ENCODE measurements at regions not wholly inside any gene's neighbourhood (a gene's known extent, or its start where the extent isn't known, plus 50 kb on each side); places are given as distances from the start of the nearest gene placed in this dataset.

GRCh38 chr4:133972586-133972985 lies 229.0 kb downstream of the PABPC4L start:
- no CpG with 5 or more reads among the region's 2 CpGs for whole genome bisulfite sequencing (ENCODE audit: insufficient coverage)

GRCh38 chr4:133969202-133969848 lies 232.3 kb downstream of the PABPC4L start:
- Histone ChIP-seq H3K27ac (ENCODE audit: low read length) (no peak overlapping the region), H3K4me3 (ENCODE audit: low read length) (no peak overlapping the region), H3K4me1 (ENCODE audit: control insufficient read depth, insufficient read depth, low read length) (no peaks in the 10 kb centered on the region), H3K9me3 (replicated peaks; ENCODE audit: control insufficient read depth, low read depth, low read length) (no peaks in the 10 kb centered on the region), H3K27me3 (ENCODE audit: control insufficient read depth, insufficient read depth, low read length) (no peaks in the 10 kb centered on the region), H3K36me3 (ENCODE audit: control insufficient read depth, insufficient read depth, low read length) (no peaks in the 10 kb centered on the region)
- 52% methylated on average over 4 of the region's 4 CpGs for WGBS (ENCODE audit: insufficient coverage)
- DNase-seq: peak; percentile 46

More at GRCh38 chr4:133972586-133972985, 229.0 kb downstream of the PABPC4L start:
- Histone ChIP-seq H3K9me3 (replicated peaks; ENCODE audit: control insufficient read depth, low read depth, low read length) (no peaks in the 10 kb centered on the region), H3K4me3 (ENCODE audit: low read length) (no peak overlapping the region), H3K4me1 (ENCODE audit: control insufficient read depth, insufficient read depth, low read length) (no peaks in the 10 kb centered on the region), H3K27me3 (ENCODE audit: control insufficient read depth, insufficient read depth, low read length) (no peaks in the 10 kb centered on the region), H3K27ac (ENCODE audit: low read length) (no peak overlapping the region), H3K36me3 (ENCODE audit: control insufficient read depth, insufficient read depth, low read length) (no peaks in the 10 kb centered on the region)
- DNase-seq: no peak

DNA sequence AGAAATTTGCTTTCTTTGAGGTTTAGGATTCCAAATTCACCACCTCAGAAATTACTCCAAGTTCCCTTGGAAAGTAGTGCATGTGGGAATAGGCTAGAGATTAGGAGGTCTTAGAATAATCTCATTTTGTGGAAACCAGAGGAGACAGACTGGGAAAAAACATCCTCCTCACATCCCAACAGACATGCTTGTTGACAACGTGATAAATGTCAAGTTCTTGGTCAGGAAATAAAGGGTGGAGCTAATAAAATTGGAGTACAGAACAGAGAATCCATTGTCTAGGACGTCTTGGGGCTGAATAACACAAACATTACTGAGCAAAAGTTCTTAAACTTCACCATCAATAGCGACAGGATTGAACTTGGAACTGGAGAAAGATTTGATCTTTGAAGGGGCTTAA lies 233.4 kb downstream of the PABPC4L start:
- no peak overlapping the region for H3K27ac ChIP-seq (ENCODE audit: low read length)
- peak; percentile 1 for DNase-seq
- H3K36me3 ChIP-seq (ENCODE audit: control insufficient read depth, insufficient read depth, low read length): no peaks in the 10 kb centered on the region
- no peaks in the 10 kb centered on the region for H3K4me1 ChIP-seq (ENCODE audit: control insufficient read depth, insufficient read depth, low read length)
- no CpG with 5 or more reads among the region's 3 CpGs for WGBS (ENCODE audit: insufficient coverage)
- H3K27me3 ChIP-seq (ENCODE audit: control insufficient read depth, insufficient read depth, low read length): no peaks in the 10 kb centered on the region
- H3K4me3 ChIP-seq (ENCODE audit: low read length): no peak overlapping the region
- no peaks in the 10 kb centered on the region for H3K9me3 ChIP-seq (replicated peaks; ENCODE audit: control insufficient read depth, low read depth, low read length)

DNA sequence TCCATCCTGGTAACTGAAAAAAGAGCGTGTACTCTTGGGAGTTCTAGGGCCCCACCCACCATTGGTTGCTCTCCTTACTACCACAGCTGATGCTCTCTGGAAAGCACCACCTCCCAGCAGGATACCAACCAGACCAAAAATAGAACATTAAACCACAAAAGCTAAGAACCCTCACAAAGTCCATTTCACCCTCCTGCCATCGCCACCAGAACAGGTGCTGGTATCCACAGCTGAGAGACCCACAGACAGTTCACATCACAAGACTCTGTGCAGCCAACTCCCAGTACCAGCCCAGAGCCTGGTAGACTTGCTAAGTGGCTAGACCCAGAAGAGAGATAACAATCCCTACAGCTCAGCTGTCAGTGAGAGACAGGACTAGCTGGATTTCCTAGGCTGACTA lies 240.6 kb downstream of the PABPC4L start:
- 71% methylated on average over 1 of the region's 2 CpGs for WGBS (ENCODE audit: insufficient coverage)

DNA sequence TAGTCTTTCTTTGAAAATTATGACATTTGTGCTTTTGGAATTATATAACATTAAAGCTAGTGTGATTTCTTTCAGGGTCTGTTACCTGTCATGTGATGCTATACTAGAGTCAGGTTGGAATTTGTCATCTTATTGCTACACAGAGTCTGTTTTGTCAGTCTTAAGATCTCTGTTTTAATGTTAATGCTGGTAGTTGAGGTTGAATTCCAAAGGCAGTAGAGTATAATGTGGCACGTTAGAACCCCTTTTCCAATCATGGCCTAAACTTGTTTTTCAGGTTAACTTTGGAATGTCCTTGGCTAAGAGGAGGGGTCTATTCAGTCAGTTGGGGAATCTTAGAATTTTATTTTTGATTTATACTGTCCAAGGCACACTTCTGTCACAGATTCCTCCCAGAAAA lies 258.5 kb downstream of the PABPC4L start:
- Histone ChIP-seq H3K9me3 (replicated peaks; ENCODE audit: control insufficient read depth, low read depth, low read length) (no peaks in the 10 kb centered on the region), H3K4me1 (ENCODE audit: control insufficient read depth, insufficient read depth, low read length) (no peaks in the 10 kb centered on the region), H3K27ac (ENCODE audit: low read length) (no peak overlapping the region), H3K36me3 (ENCODE audit: control insufficient read depth, insufficient read depth, low read length) (no peaks in the 10 kb centered on the region), H3K4me3 (ENCODE audit: low read length) (no peak overlapping the region), H3K27me3 (ENCODE audit: control insufficient read depth, insufficient read depth, low read length) (no peaks in the 10 kb centered on the region)
- WGBS (ENCODE audit: insufficient coverage): no CpG with 5 or more reads among the region's 1 CpG
- no peak for DNase-seq

More for the DNA sequence above, 240.6 kb downstream of the PABPC4L start:
- Histone ChIP-seq H3K4me3 (ENCODE audit: low read length) (no peak overlapping the region), H3K27ac (ENCODE audit: low read length) (no peak overlapping the region), H3K36me3 (ENCODE audit: control insufficient read depth, insufficient read depth, low read length) (no peaks in the 10 kb centered on the region), H3K9me3 (replicated peaks; ENCODE audit: control insufficient read depth, low read depth, low read length) (no peaks in the 10 kb centered on the region), H3K27me3 (ENCODE audit: control insufficient read depth, insufficient read depth, low read length) (no peaks in the 10 kb centered on the region), H3K4me1 (ENCODE audit: control insufficient read depth, insufficient read depth, low read length) (no peaks in the 10 kb centered on the region)
- DNase-seq: no peak

GRCh38 chr4:133938061-133938460 lies 263.5 kb downstream of the PABPC4L start:
- no peaks in the 10 kb centered on the region for H3K36me3 ChIP-seq (ENCODE audit: control insufficient read depth, insufficient read depth, low read length)
- H3K27me3 ChIP-seq (ENCODE audit: control insufficient read depth, insufficient read depth, low read length): no peaks in the 10 kb centered on the region
- no peaks in the 10 kb centered on the region for H3K9me3 ChIP-seq (replicated peaks; ENCODE audit: control insufficient read depth, low read depth, low read length)
- DNase-seq: peak; percentile 36
- no peak overlapping the region for H3K27ac ChIP-seq (ENCODE audit: low read length)
- no peak overlapping the region for H3K4me3 ChIP-seq (ENCODE audit: low read length)
- H3K4me1 ChIP-seq (ENCODE audit: control insufficient read depth, insufficient read depth, low read length): no peaks in the 10 kb centered on the region

- Histone ChIP-seq H3K36me3 (ENCODE audit: control insufficient read depth, insufficient read depth, low read length) (no peaks in the 10 kb centered on the region), H3K4me1 (ENCODE audit: control insufficient read depth, insufficient read depth, low read length) (no peaks in the 10 kb centered on the region), H3K27ac (ENCODE audit: low read length) (no peak overlapping the region), H3K4me3 (ENCODE audit: low read length) (no peak overlapping the region), H3K9me3 (replicated peaks; ENCODE audit: control insufficient read depth, low read depth, low read length) (no peaks in the 10 kb centered on the region), H3K27me3 (ENCODE audit: control insufficient read depth, insufficient read depth, low read length) (no peaks in the 10 kb centered on the region)
- DNase-seq: no peak
- WGBS (ENCODE audit: insufficient coverage): no CpG with 5 or more reads among the region's 1 CpG
Observed at GRCh38 chr4:133929531-133930239, 271.9 kb downstream of the PABPC4L start.

- no peak for DNase-seq
- Histone ChIP-seq H3K27me3 (ENCODE audit: control insufficient read depth, insufficient read depth, low read length) (no peaks in the 10 kb centered on the region), H3K4me3 (ENCODE audit: low read length) (no peak overlapping the region), H3K36me3 (ENCODE audit: control insufficient read depth, insufficient read depth, low read length) (no peaks in the 10 kb centered on the region), H3K4me1 (ENCODE audit: control insufficient read depth, insufficient read depth, low read length) (no peaks in the 10 kb centered on the region), H3K27ac (ENCODE audit: low read length) (no peak overlapping the region), H3K9me3 (replicated peaks; ENCODE audit: control insufficient read depth, low read depth, low read length) (no peaks in the 10 kb centered on the region)
- WGBS (ENCODE audit: insufficient coverage): no CpG with 5 or more reads among the region's 8 CpGs
Observed at GRCh38 chr4:133921280-133922195, 280.1 kb downstream of the PABPC4L start.

GRCh38 chr4:133920236-133920635 lies 281.4 kb downstream of the PABPC4L start:
- Histone ChIP-seq H3K4me3 (ENCODE audit: low read length) (no peak overlapping the region), H3K9me3 (replicated peaks; ENCODE audit: control insufficient read depth, low read depth, low read length) (no peaks in the 10 kb centered on the region), H3K27me3 (ENCODE audit: control insufficient read depth, insufficient read depth, low read length) (no peaks in the 10 kb centered on the region), H3K36me3 (ENCODE audit: control insufficient read depth, insufficient read depth, low read length) (no peaks in the 10 kb centered on the region), H3K27ac (ENCODE audit: low read length) (no peak overlapping the region), H3K4me1 (ENCODE audit: control insufficient read depth, insufficient read depth, low read length) (no peaks in the 10 kb centered on the region)
- DNase-seq: no peak
- WGBS (ENCODE audit: insufficient coverage): no CpG with 5 or more reads among the region's 2 CpGs

DNA sequence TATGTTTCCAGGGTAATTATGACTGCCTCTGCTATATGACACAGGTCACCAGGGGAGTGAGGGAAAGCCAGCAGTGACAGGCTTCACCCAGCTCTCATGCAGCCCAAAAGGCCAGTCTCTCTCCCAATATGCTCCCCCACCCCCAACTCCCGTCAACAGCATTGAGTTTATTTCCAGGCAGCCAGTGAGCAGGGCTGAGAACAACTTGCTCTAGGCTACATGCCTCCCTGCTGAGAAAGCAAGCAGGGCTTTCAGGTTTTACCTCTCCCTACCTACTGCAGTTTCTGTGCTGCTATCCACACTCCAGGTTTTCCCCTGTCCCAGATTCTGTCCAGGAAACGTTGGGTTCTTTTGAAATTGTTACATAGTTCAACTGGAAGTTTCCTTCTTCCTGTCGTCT lies 291.4 kb downstream of the PABPC4L start:
- Histone ChIP-seq H3K27ac (ENCODE audit: low read length) (no peak overlapping the region), H3K36me3 (ENCODE audit: control insufficient read depth, insufficient read depth, low read length) (no peaks in the 10 kb centered on the region), H3K9me3 (replicated peaks; ENCODE audit: control insufficient read depth, low read depth, low read length) (peaks cover 8% of the 10 kb centered on the region), H3K4me3 (ENCODE audit: low read length) (no peak overlapping the region), H3K4me1 (ENCODE audit: control insufficient read depth, insufficient read depth, low read length) (no peaks in the 10 kb centered on the region), H3K27me3 (ENCODE audit: control insufficient read depth, insufficient read depth, low read length) (no peaks in the 10 kb centered on the region)
- 86% methylated on average over 1 of the region's 3 CpGs for WGBS (ENCODE audit: insufficient coverage)
- no peak for DNase-seq
